Stimulated activated effector memory CD8-positive, alpha-beta T cell treated with anti-CD3 and anti-CD28 coated beads, Interleukin-12 subunit alpha, Interleukin-12 subunit beta, amount 100 ng/mL, for 72 hours (primary cell): ENCODE measurements at regions not wholly inside any gene's neighbourhood (a gene's known extent, or its start where the extent isn't known, plus 50 kb on each side); places are given as distances from the start of the nearest gene placed in this dataset.
"Not testable (repeated sequence)": the region's sequence is repeated elsewhere in the genome, so short reads cannot be mapped to it uniquely, and the experiment has no call there.

Experiments used
- ATAC-seq: fragments of 150-1000 bp; cut with Tn5 transposase; 2 replicates; pipeline ENCODE4 v1.10.0; 2021
- DNase-seq, 2 donors: peaks; one replicate each; pipeline ENCODE4 v3.0.0; 2021 to 2022; ENCODE audit warnings: low spot score in 2 of 2
- H3K27ac Mint-ChIP-seq: one replicate; pipeline ENCODE4 v1.8.0; 2022; ENCODE audit warnings: mild to moderate bottlenecking, mixed read lengths
- H3K36me3 Mint-ChIP-seq: one replicate; pipeline ENCODE4 v1.8.0; 2022; ENCODE audit warnings: mild to moderate bottlenecking, mixed read lengths
- H3K4me1 Mint-ChIP-seq: one replicate; pipeline ENCODE4 v1.8.0; 2022; ENCODE audit warnings: mixed read lengths
- H3K4me3 Mint-ChIP-seq: one replicate; pipeline ENCODE4 v1.8.0; 2022; ENCODE audit warnings: mild to moderate bottlenecking, mixed read lengths
- H3K9me3 Mint-ChIP-seq: one replicate; pipeline ENCODE4 v1.8.0; 2022; ENCODE audit warnings: mixed read lengths

- H3K4me1 Mint-ChIP-seq: no peaks in the 10 kb centered on the region
- ATAC-seq (no peak), DNase-seq (no peak)
- H3K36me3 Mint-ChIP-seq: no peaks in the 10 kb centered on the region
- no peak overlapping the region for H3K27ac Mint-ChIP-seq
- peaks cover 3% of the 10 kb centered on the region for H3K9me3 Mint-ChIP-seq
- no peak overlapping the region for H3K4me3 Mint-ChIP-seq
These were observed 186.2 kb upstream of the GCFC2 start for GRCh38 chr2:75896779-75897366.

GRCh38 chr2:75894170-75894569 lies 183.5 kb upstream of the GCFC2 start:
- no peak for ATAC-seq
- H3K4me1 Mint-ChIP-seq: no peaks in the 10 kb centered on the region
- no peak overlapping the region for H3K27ac Mint-ChIP-seq
- peaks cover 5% of the 10 kb centered on the region for H3K9me3 Mint-ChIP-seq
- no peak overlapping the region for H3K4me3 Mint-ChIP-seq
- H3K36me3 Mint-ChIP-seq: no peaks in the 10 kb centered on the region
- DNase-seq: no peak

- no peak overlapping the region for H3K27ac Mint-ChIP-seq
- no peak overlapping the region for H3K4me3 Mint-ChIP-seq
- ATAC-seq: no peak
- peaks cover 5% of the 10 kb centered on the region for H3K9me3 Mint-ChIP-seq
- DNase-seq: no peak
- H3K36me3 Mint-ChIP-seq: no peaks in the 10 kb centered on the region
- H3K4me1 Mint-ChIP-seq: no peaks in the 10 kb centered on the region
These were observed 181.8 kb upstream of the GCFC2 start for GRCh38 chr2:75892490-75892889.

- ATAC-seq (no peak), DNase-seq (no peak)
- no peaks in the 10 kb centered on the region for H3K4me1 Mint-ChIP-seq
- no peaks in the 10 kb centered on the region for H3K36me3 Mint-ChIP-seq
- no peak overlapping the region for H3K27ac Mint-ChIP-seq
- peaks cover 11% of the 10 kb centered on the region for H3K9me3 Mint-ChIP-seq
- no peak overlapping the region for H3K4me3 Mint-ChIP-seq
These were observed 171.8 kb upstream of the GCFC2 start for GRCh38 chr2:75882530-75882929.

- H3K4me3 Mint-ChIP-seq, H3K27ac Mint-ChIP-seq: not testable (repeated sequence)
These were observed 164.9 kb upstream of the GCFC2 start for GRCh38 chr2:75875606-75876005.

DNA sequence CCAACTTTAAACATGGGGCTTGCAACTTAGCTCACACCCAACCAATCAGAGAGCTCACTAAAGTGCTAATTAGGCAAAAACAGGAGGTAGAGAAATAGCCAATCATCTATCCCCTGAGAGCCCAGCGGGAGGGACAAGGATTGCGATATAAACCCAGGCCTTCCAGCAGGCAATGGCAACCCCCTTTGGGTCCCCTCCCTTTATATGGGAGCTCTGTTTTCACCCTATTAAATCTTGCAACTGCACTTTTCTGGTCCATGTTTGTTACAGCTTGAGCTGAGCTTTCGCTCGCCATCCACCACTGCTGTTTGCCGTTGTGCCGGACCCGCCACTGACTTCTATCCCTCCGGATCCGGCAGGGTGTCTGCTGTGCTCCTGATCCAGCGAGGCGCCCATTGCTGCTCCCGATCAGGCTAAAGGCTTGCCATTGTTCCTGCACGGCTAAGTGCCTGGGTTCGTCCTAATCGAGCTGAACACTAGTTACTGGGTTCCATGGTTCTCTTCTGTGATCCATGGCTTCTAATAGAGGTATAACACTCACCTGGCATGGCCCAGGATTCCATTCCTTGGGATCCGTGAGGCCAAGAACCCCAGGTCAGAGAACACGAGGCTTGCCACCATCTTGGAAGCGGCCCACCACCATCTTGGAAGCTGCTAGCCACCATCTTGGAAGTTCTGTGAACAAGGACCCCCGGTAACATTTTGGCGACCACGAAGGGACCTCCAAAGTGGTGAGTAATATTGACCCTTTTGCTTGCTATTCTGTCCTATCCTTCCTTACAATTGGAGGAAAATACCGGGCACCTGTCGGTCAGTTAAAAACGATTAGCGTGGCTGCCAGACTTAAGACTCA lies 161.3 kb upstream of the GCFC2 start:
- not testable (repeated sequence) for H3K4me1 Mint-ChIP-seq, H3K27ac Mint-ChIP-seq, ATAC-seq, H3K9me3 Mint-ChIP-seq, H3K36me3 Mint-ChIP-seq, DNase-seq, H3K4me3 Mint-ChIP-seq

More at GRCh38 chr2:75875606-75876005, 164.9 kb upstream of the GCFC2 start:
- H3K36me3 Mint-ChIP-seq, H3K4me1 Mint-ChIP-seq, DNase-seq, ATAC-seq: not testable (repeated sequence)
- peaks cover 14% of the 10 kb centered on the region for H3K9me3 Mint-ChIP-seq

DNA sequence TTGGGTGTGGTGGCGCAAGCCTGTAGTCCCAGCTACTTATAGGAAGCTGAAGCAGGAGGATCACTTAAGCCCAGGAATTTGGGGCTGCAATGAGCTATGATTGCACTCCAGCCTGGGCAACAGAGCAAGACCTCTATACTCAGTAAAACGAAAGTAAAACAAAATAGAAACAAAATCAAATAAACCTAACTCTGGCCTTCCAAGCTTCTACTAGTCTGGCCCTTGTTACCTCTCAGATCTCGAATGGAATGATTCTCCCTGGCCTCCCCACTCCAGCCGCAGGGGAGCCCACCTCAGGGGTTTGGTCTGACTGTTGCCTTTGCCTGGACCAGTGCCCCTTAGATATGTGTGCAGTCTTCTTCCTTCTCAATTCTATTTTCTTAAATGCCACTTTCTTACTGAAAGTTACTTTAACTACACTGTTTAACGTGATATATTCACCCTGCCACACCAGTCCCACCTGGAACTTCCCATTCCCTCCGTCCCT lies 160.0 kb upstream of the GCFC2 start:
- Mint-ChIP-seq H3K27ac (no peak overlapping the region), H3K4me1 (no peaks in the 10 kb centered on the region), H3K36me3 (no peaks in the 10 kb centered on the region), H3K9me3 (peaks cover 9% of the 10 kb centered on the region), H3K4me3 (no peak overlapping the region)
- DNase-seq (no peak), ATAC-seq (no peak)

- Mint-ChIP-seq H3K9me3 (peaks cover 8% of the 10 kb centered on the region), H3K4me3 (no peak overlapping the region), H3K36me3 (no peaks in the 10 kb centered on the region), H3K27ac (no peak overlapping the region), H3K4me1 (no peaks in the 10 kb centered on the region)
- DNase-seq (no peak), ATAC-seq (no peak)
These were observed 159.4 kb upstream of the GCFC2 start for GRCh38 chr2:75870133-75870532.

DNA sequence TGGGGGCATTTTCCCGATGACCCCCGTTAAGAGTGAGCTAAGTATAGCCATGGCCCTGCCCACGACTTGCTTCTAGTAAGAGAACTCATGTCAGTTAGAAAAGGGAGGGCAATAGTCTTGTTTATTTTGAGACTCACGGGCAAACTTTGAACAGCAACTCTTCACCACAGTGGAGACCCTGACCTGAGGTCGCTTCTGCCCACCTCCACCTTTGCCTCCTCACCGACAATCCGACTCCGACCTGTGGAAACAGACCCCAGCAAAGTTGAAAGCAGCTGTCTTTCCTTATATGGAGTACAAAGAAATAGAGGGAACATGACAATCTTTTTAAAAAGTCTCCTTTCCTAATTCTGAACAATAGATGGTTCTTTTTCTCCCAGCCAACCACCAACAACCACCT lies 155.0 kb upstream of the GCFC2 start:
- H3K9me3 Mint-ChIP-seq: peaks cover 2% of the 10 kb centered on the region
- DNase-seq (no peak), ATAC-seq (no peak)
- no peak overlapping the region for H3K4me3 Mint-ChIP-seq
- no peaks in the 10 kb centered on the region for H3K36me3 Mint-ChIP-seq
- no peaks in the 10 kb centered on the region for H3K4me1 Mint-ChIP-seq
- no peak overlapping the region for H3K27ac Mint-ChIP-seq

DNA sequence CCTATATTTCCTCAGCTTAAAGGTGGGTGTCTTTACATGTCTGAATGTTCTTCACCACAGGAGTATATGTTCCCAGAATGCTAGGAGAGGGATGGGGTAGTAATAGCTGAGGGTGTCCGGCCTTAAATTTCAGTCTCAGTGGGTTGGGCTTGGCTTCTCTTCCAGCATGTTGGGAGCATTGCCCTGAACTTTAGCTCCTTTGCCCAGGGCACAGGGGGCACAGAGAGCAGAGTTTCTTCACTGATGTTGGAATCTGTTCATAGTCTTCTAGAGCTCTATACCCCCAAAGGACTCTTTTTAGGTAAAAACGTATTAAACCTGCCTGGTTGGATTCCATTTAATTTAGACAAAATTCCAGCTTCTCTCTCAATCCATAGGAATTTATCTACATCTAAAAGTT lies 154.4 kb upstream of the GCFC2 start:
- Mint-ChIP-seq H3K4me1 (no peaks in the 10 kb centered on the region), H3K27ac (no peak overlapping the region), H3K9me3 (peaks cover 2% of the 10 kb centered on the region), H3K4me3 (no peak overlapping the region), H3K36me3 (no peaks in the 10 kb centered on the region)
- ATAC-seq: no peak
- no peak for DNase-seq

DNA sequence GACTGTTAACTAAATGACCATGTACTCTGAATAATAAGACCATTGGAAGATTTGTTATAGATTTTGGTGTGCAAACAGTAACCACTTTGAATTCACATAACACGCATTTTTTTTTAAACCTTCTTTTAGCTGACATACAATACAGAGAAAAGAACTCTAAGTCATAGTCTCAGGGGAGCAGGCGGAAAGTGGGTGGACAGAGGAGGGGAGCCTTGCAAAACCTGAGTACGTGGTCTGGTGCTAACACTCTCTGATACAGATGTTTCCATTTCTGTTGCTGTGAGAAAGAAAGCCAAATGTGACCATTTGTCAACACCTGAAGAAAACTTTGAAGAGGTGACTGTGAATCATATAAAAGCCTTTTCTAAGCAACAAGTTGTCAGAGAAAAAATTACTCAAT lies 151.8 kb upstream of the GCFC2 start:
- H3K4me3 Mint-ChIP-seq: no peak overlapping the region
- H3K4me1 Mint-ChIP-seq: no peaks in the 10 kb centered on the region
- ATAC-seq (no peak), DNase-seq (no peak)
- H3K9me3 Mint-ChIP-seq: peaks cover 2% of the 10 kb centered on the region
- H3K36me3 Mint-ChIP-seq: no peaks in the 10 kb centered on the region
- no peak overlapping the region for H3K27ac Mint-ChIP-seq

DNA sequence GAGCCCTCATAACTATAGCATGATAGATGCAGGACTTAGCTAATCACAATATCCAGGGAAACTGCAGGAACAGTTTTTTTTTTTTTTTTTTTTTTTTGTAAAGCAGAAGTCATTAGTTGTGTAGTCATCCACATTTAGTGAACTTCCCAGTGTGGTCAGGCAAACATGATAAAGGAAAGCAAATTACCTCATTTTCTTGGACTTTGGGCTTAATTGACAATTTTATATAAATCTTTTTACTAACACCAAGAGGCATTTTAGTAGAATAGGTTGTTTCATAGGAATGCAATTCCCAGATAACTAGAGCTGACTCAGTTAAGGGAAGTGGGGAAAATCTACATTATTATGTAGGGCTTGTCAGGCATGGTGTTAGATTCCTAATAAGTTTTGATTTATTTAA lies 142.7 kb upstream of the GCFC2 start:
- H3K36me3 Mint-ChIP-seq: no peaks in the 10 kb centered on the region
- no peaks in the 10 kb centered on the region for H3K4me1 Mint-ChIP-seq
- no peak overlapping the region for H3K27ac Mint-ChIP-seq
- no peak overlapping the region for H3K4me3 Mint-ChIP-seq
- peaks cover 9% of the 10 kb centered on the region for H3K9me3 Mint-ChIP-seq
- no peak for ATAC-seq
- no peak for DNase-seq

- Mint-ChIP-seq H3K4me1 (no peaks in the 10 kb centered on the region), H3K36me3 (no peaks in the 10 kb centered on the region), H3K27ac (no peak overlapping the region), H3K9me3 (peaks cover 9% of the 10 kb centered on the region), H3K4me3 (no peak overlapping the region)
- no peak for DNase-seq
- ATAC-seq: no peak
These were observed 141.9 kb upstream of the GCFC2 start for GRCh38 chr2:75852639-75853038.

- Mint-ChIP-seq H3K9me3 (no peaks in the 10 kb centered on the region), H3K36me3 (no peaks in the 10 kb centered on the region), H3K4me3 (no peak overlapping the region), H3K4me1 (no peaks in the 10 kb centered on the region), H3K27ac (no peak overlapping the region)
- no peak for ATAC-seq
- no peak for DNase-seq
These were observed 136.0 kb upstream of the GCFC2 start for GRCh38 chr2:75846683-75847190.

GRCh38 chr2:75844651-75845050 lies 133.9 kb upstream of the GCFC2 start:
- no peak overlapping the region for H3K4me3 Mint-ChIP-seq
- H3K27ac Mint-ChIP-seq: no peak overlapping the region
- H3K9me3 Mint-ChIP-seq: no peaks in the 10 kb centered on the region
- no peaks in the 10 kb centered on the region for H3K36me3 Mint-ChIP-seq
- no peaks in the 10 kb centered on the region for H3K4me1 Mint-ChIP-seq
- DNase-seq (no peak), ATAC-seq (no peak)

DNA sequence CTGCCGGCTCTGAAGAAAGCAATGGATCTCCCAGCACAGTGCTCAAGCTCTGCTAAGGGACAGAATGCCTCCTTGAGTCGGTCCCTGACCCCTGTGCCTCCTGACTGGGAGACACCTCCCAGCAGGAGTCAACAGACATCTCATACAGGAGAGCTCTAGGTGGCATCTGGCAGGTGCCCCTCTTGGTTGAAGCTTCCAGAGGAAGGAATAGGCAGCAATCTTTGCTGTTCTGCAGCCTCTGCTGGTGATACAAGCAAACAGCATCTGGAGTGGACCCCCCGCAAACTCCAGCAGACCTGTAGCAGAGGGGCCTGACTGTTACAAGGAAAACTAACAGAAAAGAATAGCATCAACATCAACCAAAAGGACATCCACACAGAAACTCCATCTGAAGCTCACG lies 123.9 kb upstream of the GCFC2 start:
- not testable (repeated sequence) for H3K4me3 Mint-ChIP-seq, DNase-seq, H3K36me3 Mint-ChIP-seq, ATAC-seq, H3K4me1 Mint-ChIP-seq, H3K27ac Mint-ChIP-seq
- H3K9me3 Mint-ChIP-seq: peaks cover 14% of the 10 kb centered on the region
